Activated CD4-positive, CD25-positive, alpha-beta regulatory T cell treated with anti-CD3 and anti-CD28 coated beads, Interleukin-2, amount 50 U/mL, for 16 hours (primary cell): ENCODE measurements at regions not wholly inside any gene's neighbourhood (a gene's known extent, or its start where the extent isn't known, plus 50 kb on each side); places are given as distances from the start of the nearest gene placed in this dataset.

ENCODE experiments used
- DNase-seq: peaks from one replicate; pipeline ENCODE4 v3.0.0-alpha.2; 2020; ENCODE audit warnings: low read depth, low spot score

DNA sequence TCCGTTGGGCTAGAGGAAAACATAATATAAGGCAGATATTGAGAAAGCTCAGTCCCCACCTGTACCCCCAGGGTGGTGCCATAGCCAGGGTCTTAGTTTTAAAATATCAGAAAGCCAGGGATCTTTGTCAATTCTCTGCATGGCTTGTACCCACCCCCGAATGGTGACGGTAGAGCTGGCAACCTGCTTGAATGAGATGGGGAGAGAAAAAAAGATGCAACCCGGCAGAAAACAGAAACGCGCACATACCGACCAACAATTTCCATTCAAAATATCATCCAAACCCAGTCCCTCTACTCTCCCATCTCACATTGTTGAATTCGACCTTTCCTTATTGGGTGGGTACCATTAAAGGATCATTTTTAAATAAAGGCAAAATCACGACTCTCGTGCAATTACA lies 543.9 kb downstream of the MIAT start:
- no peak for DNase-seq

DNA sequence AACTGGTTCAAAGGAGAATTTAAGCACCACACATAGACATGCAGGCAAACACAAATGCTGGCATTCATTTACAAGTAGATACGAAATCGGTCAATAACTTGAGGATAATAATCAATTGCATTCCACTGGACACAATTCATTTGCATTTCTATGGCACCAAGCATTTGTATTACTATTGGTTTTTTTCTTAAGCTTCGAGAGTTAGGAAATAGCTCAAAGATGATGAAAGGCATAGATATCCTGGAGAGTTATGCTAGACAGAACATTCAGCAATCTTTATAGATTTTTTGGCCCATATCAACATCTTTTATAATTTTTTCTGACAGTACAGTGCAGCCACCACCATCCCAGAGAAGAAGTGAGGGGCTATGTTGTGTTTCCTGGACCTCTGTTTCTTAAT lies 544.4 kb downstream of the MIAT start:
- DNase-seq = no peak

DNA sequence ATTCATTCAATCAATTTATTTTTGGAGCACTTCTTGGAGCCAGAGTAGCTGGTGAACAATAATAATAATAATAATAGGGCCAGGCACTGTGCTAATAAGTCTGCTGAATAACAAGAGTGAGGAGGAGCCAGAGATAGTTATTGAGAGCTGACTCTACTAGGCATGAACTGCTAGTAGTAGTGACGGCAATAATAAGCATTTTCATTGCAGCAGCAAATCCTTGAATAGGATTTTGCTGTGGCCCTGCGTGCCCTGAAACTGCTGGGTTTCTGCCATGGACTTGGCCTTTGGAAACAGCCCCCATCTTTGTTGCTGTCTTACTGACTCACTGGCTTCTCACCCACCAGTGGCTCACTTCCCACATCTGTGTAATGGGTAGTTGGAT lies 545.9 kb downstream of the MIAT start:
- DNase-seq = no peak

DNA sequence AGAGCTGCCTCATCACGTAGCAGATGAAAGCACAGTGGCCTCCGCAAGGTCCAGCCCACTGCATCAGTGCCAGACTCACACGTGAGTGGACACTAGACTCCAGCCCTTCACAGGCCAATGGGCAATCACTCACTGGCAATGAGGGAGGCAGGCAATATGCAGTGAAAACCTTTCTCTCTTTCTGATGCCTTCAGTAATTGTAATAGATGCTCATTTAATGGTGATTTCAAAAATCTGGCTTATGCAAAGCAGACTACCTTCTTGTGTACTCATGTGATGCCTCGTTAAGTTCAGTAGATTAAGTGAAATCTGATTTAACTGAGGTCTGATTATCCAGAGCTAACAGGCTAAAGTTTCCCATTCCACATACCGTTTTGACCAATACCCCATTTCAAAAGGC lies 546.9 kb downstream of the MIAT start:
- DNase-seq = no peak

DNA sequence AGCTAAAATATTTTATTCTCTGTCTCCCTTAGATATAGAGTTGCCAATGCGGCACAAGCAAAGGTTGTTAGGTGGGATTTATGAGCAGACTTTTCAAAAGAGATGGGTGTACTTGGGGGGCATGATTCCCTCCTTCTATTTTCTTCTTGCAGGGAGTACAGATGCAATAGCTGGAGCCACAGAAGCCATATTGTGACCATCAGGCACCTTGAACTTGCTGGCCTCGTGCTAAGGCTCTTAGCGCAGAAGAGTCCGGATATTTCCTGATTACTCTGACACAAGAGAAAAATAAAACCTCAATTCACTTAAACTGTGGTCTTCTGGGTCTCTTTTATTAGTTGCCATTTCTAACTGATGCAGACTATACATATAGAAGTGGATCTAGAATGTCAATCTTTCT lies 547.4 kb downstream of the MIAT start:
- DNase-seq = no peak

DNA sequence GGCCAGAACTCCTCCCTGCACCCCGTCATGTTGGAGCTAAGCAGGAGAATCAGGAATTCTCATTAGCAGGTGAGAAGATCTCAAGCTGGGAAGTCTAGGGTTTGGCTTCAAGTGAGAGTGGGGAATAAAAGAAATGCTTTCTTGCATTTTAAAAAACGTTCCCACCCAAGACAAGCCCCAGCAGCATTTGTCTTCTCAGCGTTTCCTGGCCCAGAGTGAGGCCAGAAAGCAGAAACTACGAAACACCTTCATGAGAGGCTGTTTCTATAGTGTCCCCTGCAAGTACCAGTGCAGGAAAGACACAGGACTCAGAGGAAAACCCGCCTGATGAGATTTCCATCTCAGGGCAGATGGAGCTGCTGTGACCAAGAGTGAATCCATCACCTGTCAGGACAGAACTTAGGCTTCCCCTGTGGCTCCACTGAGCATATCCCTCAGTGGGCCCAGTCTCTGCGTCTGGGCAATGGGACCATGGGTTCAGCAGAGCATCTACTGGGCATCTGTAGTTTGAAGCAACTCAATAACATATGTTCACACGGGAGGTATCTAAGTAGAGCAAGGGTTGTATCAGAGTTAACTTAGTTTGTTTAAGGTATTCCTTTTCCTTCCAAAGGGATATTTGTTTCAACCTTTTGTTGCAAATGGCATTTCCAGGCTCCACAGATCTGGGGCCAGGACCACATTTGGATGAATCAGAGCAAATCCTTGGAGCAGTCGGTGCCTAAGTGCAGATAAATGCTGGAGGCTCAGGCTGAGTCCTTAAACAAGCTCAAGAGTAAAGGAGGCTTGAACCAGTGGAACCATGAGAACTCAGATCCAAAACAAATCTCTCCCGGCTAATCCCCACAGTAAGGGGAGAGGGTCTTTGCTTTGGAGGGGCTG lies 548.3 kb downstream of the MIAT start:
- DNase-seq = no peak

DNA sequence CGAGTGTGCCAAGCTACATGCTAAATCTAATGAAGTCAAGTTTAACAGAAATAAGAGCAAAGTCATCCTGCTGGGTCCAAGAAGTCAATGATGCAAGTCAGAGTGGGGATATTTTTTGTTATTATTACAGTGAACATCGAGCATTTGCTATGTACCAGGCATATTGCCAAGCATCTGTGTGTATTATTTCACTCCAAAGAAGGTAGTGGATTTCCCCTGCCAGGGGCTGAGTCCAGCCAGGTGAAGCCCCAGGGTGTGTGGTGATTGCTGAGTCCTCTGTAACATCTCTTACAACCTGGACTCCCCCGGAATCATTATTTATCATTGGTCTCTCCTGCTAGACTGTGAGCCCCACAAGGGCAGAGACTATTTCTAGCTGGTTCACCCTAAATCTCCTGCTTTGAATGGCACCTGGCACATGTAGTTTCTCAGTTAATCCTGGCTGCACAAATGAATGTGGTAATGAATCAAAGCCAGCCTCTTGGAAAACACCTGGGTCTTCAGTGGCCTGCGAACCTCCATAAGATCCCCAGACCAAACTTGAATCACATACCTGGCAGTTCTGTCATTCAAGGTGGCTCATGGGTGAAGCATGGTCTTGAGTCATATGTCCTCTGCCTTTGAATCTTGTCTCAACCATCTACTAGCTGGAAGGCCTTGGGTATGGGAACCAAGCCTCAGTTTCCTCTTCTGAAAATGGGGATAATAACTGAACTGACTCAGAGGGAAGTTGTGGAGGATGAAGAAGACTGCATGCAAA lies 549.2 kb downstream of the MIAT start:
- no peak for DNase-seq

DNA sequence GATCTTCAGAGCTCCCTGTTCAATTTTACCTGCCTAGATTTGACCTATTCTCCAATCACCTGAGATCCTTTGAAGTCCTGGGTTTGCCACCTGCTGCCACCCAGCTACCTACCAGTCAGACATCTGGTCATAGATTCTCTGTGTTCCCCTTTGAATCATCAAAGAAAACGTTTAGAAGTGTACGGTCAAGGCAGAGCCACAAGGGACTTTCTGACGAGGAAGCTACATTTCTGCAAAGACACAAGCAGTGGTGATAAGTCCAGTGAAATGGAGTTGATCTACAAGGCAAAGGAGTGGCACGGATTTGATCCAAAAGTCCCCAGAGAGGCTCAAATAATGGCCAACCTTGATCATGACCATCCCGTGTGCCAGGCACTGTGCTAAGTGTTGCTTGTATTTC lies 549.9 kb downstream of the MIAT start:
- DNase-seq = no peak

DNA sequence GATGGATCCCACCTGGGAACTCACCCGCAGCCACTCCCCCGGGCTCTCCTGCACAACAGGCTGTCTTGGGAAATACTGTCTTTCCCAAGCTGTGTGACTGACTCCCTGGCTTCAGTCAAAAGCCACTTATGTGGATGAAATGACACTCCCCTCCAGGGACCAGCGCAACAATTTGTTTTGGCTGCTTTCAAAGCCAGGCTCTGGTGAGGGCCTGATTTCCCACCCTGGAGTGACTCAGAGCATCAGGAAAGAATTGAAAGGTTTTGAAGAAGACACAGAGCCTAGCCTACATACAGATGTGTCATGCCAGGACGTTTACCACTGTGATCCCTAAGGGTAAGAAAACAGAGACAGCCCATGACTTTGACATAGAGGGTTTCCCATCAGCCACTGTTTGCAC lies 550.5 kb downstream of the MIAT start:
- DNase-seq = no peak

DNA sequence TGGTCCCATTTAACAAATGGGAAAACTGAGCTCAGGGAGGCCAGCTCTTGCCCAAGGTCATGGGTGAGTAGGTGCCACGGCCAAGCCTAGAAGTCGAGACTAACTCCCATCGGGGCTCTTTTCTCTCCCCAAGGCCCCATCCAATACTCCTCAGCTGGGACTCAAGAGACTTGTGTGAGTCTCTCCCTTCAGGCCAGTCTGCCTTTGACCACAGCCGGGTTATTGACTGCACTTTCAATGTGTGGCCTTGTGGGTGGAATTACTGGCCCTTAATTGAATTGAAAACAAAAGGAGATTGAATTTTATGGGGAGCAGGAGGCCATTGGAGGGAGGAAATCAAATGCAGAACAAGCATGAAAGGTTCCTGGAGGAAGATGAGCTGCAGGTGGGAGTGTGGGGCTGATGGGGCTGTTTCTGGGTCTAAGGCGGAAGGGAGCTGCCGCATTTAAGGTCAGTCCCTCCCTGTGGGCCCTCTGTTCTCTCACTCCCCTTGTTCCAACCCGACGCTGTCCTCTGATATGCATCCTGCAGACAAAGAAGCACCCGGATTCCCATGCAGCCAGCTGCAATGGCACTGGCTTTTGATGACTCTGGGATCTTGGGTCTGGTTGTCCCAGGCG lies 552.8 kb downstream of the MIAT start:
- no peak for DNase-seq

DNA sequence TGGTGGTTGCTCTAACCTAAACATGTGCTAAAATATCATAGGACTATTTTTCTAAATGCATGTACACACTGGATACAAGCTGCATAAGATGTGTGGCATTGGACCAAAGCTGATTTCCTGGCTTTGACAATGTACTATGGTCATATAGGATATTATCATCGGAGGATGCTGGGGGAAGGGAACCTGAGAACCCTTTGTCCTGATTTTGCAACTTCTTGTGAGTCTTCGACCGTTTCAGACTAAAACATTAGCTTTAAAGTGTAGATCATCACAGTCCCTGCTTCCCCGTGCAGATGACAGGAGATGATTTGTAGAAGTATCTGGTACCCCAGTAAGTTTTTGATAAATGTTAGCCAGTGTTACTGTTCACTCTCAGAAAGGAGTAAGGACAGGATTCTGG lies 554.7 kb downstream of the MIAT start:
- no peak for DNase-seq

DNA sequence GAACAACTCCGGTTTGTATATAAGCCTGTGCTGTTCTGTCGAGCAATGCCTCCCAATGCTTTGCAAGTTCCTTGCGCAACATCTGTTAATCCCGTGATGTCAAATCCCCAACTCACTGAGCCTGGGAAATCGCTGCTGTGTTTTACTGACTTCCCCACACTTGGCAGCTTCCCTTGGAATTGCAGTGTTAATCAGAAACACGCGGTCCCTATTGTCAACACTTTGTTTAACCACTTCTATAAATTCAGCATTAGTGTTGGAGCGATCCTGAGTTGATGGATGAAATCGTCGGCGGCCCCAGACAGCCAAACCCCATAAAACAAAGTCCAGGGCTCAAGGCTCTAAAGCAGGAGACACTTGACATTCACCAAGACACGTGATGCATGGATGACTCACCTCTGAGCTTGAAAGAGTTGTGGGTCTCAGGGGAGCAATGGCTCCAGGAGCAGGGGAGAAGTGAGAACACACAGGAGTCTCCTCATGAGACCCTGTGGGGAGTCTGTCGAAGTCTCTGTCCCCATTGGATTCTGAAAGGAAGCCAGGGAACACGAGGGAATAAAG lies 555.3 kb downstream of the MIAT start:
- DNase-seq = no peak

DNA sequence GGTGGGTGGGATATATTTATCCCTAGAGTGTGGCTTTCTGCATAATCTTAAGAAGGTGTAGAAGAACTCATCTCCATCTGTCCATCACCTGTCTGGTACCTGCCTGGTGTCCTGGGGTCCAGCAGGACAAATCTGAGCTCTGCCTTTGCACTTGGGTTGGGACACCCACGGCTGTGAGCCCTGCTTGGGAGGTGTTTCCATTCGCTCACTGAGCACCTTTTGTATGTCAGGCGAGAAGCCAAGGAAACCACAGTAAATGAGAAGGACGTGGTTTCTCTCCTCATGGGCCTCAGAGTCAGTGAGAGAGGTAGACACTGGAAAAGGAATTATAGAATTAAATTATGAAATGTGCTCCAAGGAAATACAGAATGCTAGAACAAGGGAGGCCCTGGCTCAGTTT lies 555.9 kb downstream of the MIAT start:
- no peak for DNase-seq

DNA sequence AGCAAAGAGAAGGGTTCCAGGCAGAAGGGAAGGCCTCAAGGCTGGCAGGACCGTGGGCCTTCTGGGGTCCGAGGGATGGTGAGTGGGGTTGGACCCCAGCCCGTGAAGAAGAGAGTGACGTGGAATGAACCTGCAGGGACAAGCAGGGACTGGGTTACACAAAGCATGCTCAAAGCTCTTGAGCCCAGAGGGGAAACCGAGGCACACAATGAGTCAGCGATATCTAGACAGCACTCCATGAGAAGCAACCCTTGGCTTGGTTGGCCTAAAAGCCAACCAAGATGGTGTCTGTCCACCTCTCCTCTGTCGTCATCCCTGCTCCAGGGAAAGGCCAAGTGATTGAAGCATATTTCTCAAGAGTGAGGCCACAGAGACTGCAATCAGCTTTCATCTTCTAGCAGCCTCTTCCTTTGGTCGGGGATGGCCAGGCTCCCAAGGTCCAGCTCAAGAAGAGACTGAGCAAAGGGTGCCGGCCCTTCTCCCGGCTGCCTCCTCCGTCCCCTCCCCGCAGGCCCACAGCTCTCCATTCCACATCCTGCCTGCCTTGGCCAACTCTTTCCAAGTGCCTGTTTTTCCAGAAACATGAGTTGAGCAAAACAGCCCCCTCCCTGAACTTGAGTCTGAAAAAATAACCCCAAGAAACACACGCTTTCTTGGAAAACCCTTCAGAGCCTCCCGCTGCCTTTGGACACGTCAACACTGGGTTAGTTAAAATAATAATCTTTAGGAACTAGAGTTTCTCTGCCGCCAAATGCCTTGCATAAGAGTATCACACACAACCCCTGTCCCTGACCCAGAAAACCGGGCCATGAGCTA lies 556.6 kb downstream of the MIAT start:
- DNase-seq = no peak

DNA sequence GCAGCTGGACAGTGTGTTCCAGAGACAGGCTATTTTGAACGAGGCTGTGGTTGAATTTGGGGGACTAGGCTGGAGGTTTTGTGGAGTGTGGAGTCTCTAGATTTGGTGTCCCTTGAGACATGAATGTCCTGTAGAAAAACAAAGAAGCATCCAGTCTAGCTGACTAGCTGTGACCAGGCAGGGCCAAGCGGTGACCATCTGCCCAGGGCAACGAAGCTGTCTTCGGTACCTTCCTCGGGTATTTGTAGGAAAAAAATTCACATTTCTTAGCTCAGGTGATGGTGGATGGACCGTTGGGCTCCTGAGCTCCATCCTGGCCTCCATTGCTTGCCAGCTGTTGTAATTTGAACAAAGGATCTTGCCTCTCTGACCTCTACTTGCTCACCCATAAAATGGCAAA lies 557.3 kb downstream of the MIAT start:
- no peak for DNase-seq

DNA sequence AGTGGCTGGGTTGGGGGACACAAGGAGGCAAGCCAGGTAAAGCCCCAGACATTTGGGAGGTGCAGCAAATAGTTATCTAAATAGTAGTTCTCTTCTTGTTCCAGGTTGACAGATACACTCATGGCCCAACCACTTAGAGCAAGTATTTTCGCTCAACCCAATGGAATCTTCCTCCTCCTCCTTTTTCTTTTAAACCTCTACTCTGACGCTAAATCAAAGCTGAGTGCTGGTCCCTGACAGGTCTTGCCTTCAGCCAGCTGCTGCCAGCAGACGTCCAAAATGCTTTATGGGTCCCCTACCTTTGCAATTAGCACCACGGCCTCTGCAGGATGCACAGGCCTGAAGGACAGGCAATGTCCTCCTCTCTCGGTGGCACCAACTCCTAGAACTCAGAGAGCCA lies 558.5 kb downstream of the MIAT start:
- DNase-seq = no peak

DNA sequence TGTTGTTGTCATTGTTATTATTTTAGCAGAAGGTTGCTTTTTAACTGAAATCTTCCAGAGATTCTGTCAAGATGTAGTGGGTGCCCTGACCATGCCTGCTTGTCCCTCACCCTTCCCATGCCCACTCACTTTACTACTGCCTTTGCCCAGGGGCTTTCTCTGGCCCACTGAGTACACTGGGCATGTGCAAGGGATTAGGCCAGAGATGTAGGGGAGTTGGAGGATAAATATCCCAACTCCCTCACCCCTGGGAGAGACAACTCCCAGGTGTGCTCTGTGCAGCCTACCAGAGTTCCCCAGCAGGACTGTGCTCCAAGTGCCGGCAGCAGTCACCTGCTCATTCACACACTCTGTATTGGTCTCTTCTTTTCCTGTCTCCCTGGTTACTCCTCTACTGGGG lies 559.1 kb downstream of the MIAT start:
- DNase-seq = no peak

DNA sequence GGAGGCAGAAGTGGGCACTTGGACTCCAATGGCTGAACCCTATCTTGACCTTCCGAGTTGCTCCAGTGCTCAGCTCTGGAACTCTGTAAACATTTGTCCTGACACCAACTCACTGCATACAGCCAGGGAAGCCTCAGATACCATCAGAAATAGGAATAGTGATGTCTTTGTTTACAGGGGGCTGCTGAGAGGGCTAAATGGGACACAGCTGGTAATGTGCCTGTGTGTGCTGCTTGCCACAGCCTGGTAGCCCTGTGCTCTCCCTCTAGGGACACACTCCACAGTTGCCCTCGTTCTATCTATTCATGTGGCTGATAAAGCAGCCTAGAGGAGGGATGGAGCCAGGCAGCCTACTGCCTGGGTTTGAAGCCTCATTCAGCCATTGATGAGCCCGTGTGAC lies 559.8 kb downstream of the MIAT start:
- no peak for DNase-seq

DNA sequence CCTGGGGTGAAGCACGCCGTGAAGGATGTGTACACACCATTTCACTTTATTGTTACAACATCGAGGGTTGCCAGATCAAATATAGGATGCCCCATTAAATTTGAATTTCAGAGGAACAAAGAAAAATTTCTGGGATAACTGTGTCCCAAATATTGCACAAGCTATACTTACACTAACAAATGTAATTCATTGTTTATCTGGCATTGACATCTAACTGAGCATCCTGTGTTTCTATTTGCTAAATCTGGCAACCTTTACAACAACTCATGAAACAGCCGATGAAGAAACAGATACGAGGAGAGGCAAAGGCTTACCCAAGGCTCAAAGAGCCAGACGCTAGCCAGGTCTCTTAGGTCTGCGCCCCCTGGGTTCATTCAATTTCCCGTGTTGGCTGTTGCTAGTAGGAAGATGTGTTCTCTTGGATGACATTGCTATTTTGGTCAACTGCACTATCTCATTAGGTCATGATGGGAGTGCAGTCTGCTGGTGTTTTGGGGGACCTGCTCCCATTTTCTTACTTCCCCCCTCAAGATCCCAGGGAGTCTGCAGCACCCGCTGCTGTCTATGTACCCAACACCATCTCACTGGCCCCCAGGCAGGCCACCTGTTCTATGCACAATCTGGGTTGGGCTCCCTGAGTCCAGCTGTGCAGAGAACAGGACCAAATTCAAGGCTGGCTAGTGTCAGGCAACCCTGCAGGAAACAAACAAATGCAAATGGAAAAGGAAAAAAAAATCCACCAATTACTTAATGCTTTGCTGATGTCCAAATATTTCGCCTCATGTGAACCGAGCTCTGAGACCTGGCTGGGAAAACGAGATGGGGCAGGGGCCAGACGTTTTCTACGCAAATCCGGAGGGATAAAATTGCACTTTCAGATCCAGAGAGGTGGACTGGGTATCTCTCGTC lies 560.9 kb downstream of the MIAT start:
- no peak for DNase-seq

DNA sequence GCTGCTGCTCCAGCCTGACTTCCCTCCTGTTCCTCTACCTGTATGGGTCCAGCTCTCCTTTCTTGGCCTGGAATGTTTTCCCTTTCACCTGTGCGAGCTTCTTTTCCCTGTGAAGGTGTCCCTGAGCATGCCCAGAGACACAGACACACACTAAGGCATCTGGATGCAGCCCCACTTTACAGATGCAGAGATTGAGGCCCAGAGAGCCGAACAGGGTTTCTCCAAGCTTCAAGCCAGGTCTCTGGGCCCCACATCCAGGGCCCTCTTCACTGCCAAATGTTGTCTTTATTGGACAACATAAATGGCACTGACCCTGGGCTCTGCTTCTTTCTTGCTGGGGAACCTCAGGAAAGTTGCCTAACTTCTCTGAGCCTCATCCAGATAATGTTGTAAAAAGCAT lies 561.6 kb downstream of the MIAT start:
- DNase-seq = no peak

DNA sequence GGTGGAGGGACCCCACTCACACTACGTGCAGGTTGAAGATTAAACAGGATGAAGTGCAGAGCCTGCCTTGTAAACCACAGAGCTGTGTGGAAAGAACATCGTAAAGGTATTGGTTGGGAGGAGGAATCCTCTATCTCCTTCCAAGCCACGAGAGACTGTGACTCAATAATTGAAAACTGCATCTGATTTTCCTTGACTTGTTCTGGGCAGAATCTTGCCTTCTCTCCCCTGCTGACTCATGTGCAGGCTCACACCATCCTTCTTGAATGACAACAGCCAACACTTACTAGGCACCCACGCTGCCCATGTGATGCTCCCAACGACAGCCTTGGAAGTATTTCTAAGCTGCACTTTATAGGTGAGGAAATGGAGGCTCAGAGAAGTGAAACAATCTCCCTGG lies 563.0 kb downstream of the MIAT start:
- DNase-seq = no peak
